GM12891 (cell line): ENCODE measurements at regions not wholly inside any gene's neighbourhood (a gene's known extent, or its start where the extent isn't known, plus 50 kb on each side); places are given as distances from the start of the nearest gene placed in this dataset.

Experiments used
- PAX5 ChIP-seq: IDR thresholded peaks from 2 replicates; pipeline ENCODE4 v1.6.1; 2011; ENCODE audit warnings: low read length, moderate library complexity, mild to moderate bottlenecking; ENCODE audit not compliant: insufficient read depth, severe bottlenecking
- POLR2A ChIP-seq: IDR thresholded peaks from 2 replicates; pipeline ENCODE4 v1.6.1; 2011; ENCODE audit warnings: low read depth, low read length, control low read depth
- POLR2AphosphoS5 ChIP-seq: IDR thresholded peaks from 2 replicates; pipeline ENCODE4 v1.6.1; 2011; ENCODE audit warnings: low read depth, low read length, control low read depth
- POU2F2 ChIP-seq: IDR thresholded peaks from 2 replicates; pipeline ENCODE4 v1.6.1; 2011; ENCODE audit warnings: low read depth, mild to moderate bottlenecking, control low read depth, low read length, moderate library complexity
- SPI1 ChIP-seq: IDR thresholded peaks from 2 replicates; pipeline ENCODE4 v1.6.1; 2011; ENCODE audit warnings: low read depth, low read length, control low read depth
- TAF1 ChIP-seq: IDR thresholded peaks from 2 replicates; pipeline ENCODE4 v1.6.1; 2011; ENCODE audit warnings: low read depth, low read length, control low read depth

- TF ChIP-seq POLR2AphosphoS5 (no peak), POLR2A (no peak), SPI1 (no peak), PAX5 (no peak), TAF1 (no peak), POU2F2 (no peak)
Observed at GRCh38 chr2:59206361-59206760, 965.2 kb upstream of the FANCL start.
